OCI-M1 (cell line): ENCODE measurements at regions not wholly inside any gene's neighbourhood (a gene's known extent, or its start where the extent isn't known, plus 50 kb on each side); places are given as distances from the start of the nearest gene placed in this dataset.

Experiments
- DNase-seq: peaks from one replicate; lab custom pipeline; 2025; lab: John Stamatoyannopoulos, UW

GRCh38 chr7:41298409-41298808, 404.5 kb downstream of the INHBA start:
- DNase-seq, result no peak

GRCh38 chr7:41297166-41297565, 405.7 kb downstream of the INHBA start:
- no peak for DNase-seq

DNA sequence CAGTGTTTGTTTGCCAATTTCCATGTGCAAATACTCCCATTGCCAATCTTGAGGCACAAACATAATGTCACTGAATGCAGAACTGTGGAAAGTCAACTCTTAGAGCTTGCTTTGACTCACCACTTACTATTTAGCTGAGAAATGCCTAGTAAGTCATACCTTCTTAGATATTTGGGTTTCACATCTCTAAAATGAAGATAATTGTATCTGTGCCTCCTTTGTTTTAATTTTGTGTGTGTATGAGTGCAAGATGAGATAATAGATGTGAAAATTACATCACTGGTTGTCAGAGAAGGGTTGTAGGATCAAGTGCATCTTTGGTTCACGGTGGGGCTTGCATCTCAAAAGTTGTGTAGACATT, 407.5 kb downstream of the INHBA start:
- DNase-seq, result no peak

DNA sequence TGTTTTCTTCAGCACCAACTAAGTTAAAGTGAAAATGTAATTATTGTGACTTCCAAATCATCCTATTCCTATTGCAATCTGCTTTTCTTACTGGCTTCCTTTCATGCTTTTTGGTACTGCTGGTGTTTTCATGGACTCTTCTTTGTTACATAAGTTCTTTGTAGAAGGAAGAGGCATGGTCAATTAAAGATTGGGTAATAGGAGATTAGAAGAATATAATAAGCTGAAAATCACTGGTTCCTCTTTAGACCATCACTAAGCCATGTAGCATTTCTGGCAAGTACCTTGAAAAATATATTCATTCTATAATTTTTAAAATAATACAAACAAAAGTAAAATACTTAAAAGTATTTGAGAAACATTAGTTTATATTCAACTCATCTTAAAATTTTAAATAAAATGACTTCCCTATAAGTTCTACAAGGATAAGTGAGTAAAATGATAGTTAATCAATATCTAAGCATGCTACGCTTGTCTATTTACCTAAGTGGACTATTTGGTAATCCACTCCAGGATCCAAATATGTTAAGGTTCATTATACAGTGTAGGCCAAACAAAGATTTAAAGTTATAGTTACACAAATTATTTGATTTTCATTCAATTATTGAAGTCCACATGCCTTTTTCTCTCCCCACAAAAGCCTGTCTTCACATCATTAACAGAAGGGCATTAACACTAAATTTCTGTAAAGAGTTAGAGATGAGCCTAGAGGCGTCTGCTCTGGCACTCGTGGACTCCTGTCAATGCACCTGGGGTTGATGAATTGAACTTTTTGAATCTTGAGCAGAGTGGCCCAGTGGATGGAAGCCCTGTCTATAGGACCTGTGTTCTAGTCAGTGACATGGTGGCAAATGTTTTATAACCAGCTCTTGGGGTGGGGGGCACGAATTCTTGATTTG, 408.1 kb downstream of the INHBA start:
- no peak for DNase-seq

GRCh38 chr7:41292487-41292886, 410.4 kb downstream of the INHBA start:
- no peak for DNase-seq

DNA sequence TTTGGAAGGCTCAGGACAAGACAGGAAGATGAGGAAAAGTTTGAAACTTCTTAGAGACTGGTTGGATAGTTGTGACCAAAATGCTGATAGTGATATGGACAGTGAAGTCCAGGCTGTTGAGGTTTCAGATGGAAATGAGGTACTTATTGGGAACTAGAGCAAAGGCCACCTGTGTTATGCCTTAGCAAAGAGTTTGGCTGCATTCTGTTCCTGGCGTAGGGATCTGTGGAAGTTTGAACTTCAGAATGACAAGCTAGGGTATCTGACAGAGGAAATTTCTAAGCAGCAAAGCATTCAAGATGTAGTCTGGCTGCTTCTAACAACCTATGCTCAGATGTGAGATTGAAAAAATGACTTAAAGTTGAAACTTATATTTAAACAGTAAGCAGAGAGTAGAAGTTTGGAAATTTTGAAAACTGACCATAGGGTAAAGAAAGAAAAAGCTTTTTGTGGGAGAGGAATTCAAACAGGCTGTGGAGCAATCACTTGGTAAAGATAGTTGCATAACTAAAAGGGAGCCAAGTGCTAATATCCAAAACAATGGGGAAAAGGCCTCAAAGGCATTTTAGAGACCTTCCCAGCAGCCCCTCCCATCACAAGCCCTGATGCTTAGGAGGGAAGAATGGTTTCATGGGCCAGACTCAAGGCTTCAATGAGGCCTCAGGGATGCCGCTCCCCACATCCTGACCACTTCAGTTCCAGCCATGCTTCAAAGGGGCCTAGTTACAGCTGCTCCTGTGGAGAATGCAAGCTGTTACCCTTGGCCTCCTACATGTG, 415.1 kb downstream of the INHBA start:
- no peak for DNase-seq

DNA sequence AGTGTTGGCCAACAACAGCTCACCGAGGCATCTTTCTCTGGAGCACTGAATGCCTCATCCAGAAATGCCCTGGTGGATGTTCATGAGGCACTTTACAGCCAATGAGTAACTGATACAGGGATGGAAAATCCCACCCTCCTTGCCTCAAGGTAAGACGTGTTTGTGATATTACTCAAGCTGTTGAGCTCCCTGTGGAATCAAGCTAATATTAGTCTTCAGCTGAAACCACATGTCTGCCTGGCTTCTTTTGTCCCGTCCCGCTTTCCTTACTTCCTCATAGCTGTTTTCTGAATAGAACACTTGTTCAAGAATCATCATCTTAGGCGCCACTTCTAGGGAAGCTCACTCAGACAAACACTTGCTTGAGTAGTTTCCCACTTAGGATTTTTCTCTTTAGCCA, 422.4 kb downstream of the INHBA start:
- no peak for DNase-seq

DNA sequence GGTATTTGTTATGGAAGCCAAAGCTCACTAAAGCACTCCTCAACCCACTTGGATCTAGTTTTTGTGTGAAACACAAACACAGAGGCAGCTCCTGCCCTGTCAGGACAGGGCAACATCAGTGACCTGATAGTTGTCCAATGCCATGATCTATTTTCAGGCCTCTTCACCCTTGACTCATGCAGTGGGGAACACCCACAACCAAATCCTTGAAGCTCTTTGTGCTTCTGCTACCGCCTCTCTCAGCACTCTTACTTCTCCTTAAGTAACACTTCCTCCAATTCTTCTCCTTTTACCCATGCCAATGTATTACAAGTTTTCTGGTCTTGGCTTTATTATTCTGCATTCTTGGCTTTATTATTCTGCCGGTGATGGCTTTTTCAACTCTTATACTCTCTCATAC, 425.3 kb downstream of the INHBA start:
- no peak for DNase-seq

- DNase-seq, result no peak
Observed at GRCh38 chr7:41275255-41275654, 427.6 kb downstream of the INHBA start.

DNA sequence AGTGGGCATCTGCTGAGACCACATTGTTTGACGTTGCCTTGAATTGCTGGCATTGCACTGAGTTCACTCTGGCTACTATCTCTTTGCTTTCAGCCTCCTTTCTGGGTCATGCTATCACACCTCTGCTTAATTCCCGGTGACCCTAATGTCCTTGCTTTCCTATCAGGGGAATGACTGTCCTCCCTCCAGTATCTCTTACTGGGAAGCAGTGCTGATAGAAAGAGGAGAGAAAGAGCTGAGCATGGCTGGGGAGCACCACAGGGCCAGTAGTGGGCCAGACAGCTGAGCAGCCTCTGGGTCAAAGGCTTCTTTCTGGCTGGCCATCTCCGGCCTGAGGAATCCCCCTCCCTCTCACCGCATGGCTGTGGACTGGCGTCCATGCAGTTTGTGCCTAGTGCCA, 428.7 kb downstream of the INHBA start:
- no peak for DNase-seq

- DNase-seq, result no peak
Observed at GRCh38 chr7:41272664-41273063, 430.2 kb downstream of the INHBA start.

DNA sequence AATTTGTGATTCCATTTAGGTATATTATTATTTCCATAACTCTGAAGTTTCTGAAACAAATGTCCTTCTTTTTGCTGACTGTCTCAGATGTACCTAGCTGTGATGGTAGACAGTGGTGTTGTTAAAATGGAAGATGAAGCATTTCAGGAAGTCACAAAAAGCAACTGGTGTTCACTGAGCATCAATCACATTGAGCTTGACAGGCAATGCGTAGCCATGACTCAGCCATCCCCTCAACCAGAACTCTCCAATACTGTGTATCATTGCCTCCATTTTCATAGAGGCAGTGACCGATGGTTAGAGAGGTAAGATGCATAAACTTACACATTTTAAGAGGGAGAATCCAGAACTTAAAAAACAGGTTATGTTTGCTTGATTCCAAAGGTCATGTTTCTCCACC, 434.0 kb downstream of the INHBA start:
- peak; percentile 0 for DNase-seq

- peak; percentile 0 for DNase-seq
Observed at GRCh38 chr7:41261080-41261479, 441.8 kb downstream of the INHBA start.

DNA sequence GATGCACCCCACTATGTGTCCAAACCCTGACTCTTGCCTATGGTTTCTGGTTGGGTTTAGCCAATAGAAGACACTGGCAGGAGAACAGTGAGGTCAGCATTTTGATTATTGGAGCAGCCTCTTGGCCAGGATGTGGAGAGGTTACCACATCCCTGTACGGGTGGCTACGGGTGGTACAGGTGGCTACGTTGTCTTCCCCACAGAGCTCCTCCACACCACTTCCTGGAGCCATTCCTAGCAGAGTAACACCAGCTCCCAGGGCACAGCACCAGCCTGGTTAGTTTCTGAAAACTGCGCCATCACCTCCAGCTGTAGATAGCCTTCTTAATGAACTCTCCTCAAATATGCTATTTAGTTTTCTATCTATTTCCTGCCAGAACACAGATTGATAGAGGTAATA, 445.2 kb downstream of the INHBA start:
- no peak for DNase-seq

- DNase-seq, result no peak
Observed at GRCh38 chr7:41256186-41256945, 446.5 kb downstream of the INHBA start.

- DNase-seq, result no peak
Observed at GRCh38 chr7:41255716-41256115, 447.2 kb downstream of the INHBA start.

- DNase-seq, result no peak
Observed at GRCh38 chr7:41255113-41255512, 447.8 kb downstream of the INHBA start.

DNA sequence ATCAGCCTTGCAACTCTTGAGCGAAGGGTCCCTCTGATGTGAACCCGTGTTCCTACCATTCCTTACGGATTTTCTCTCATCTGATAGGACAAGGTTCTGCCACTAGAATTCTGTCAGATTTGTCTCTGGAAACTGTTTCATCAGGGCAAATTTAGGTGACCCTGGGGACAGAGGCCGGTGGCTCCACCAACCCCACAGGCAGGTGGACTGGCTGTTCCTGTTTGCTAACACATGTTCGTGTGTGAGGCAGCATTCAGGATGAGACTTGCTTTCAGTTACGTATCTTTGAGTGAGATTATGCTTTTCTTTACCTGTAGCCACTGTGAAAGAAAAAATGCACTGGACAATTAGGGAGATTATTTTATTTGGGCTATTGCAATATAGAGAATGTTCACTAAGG, 449.9 kb downstream of the INHBA start:
- no peak for DNase-seq

DNA sequence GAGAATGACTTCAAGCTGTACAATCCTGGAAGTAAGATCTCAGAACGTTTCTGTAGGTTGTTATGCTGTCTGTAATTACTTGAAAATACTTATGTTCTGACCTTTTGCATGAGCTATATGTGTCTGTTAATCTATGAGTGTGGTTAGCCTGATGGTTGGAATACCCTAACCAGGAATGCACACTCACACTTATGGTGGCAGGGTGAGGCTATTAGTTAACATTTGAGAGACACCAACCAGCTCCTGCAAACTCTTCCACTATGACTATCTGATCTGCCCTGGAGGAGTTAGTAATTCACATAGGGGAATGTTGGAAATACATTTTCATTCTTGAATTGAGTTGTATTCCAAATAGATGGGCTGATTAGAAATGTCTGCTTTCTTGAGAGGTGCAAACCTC, 450.3 kb downstream of the INHBA start:
- DNase-seq, result no peak

DNA sequence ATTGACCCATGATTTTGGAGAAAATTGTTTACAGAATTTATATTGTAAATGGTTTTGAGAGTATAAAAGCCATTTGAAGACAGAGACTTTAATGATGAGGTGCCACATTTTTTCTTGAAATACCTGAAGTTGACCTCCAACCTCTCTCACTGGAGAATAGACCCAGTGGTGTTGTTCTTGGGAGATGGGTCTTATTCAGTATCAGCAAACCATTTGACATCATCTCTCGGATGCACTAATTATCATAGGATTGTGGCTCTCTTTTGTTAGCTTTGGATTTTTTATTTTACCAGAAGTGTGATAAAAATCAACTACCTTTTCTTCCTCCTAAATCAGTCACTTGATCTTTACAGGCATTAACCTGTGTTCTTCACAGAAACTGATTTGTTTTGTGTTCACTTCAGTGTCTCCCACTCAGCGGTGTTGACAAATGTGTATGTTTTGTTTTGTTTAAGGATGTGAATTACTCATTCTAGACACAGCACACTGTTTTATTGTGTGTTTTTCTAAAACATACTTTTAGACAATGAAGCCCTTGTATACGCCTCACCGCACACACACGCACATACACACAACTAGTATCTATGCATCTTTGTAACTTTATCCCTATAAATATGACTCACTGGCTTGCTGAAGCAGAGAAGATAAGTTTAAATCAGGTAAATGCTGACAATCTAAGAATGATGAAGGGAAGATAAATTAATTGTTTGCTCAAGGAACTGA, 455.6 kb downstream of the INHBA start:
- no peak for DNase-seq

DNA sequence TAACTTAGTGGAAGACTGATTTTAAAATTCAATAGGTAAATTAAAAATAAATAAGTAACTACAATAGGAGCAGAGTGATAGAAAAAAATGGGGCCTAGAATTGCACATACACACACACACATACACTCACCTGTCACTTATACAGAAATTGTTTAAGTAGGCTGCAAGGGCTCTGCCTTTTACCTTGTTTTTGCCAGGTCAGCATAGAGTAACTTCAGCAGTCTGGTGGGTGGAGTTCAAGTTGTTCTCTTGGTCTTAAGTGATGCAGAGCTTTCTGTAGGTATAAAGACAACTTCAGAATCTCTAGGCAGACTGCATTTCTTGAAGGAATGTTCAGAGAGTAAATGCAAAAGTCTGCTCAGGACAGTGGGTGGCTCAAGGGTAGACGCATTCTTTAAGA, 457.0 kb downstream of the INHBA start:
- DNase-seq, result no peak

DNA sequence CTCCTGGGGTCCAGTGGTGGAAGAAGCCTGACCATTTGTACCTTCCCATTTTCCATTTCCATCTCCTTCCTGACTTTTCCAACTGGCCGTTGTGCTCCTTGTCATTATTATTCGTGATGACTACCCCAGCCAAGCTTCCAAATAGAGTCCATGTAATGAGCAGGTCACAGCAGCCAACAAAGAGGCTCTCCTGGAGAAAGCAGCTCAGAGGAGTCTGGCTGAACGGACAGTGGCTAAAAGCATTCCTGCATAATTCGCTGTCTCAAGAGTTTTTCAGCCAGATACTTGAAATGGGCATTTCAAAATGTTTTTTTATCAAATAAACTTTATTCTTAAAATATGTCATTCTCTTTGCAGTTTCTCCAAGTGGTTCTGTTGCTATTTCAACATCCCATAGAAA, 458.6 kb downstream of the INHBA start:
- no peak for DNase-seq
